HL-60 (cell line): ENCODE measurements at regions not wholly inside any gene's neighbourhood (a gene's known extent, or its start where the extent isn't known, plus 50 kb on each side); places are given as distances from the start of the nearest gene placed in this dataset.

Experiments used
- GABPA ChIP-seq: IDR thresholded peaks from 2 replicates; pipeline ENCODE4 v1.6.1; 2012; ENCODE audit warnings: low read depth
- POLR2AphosphoS5 ChIP-seq: IDR thresholded peaks from 2 replicates; pipeline ENCODE4 v1.6.1; 2012; ENCODE audit warnings: low read depth
- SPI1 ChIP-seq: IDR thresholded peaks from 2 replicates; pipeline ENCODE4 v1.6.1; 2012; ENCODE audit warnings: low read depth, mild to moderate bottlenecking, borderline replicate concordance
- TF ChIP-seq, protein P1 (sequence below): IDR thresholded peaks from one replicate; pipeline ENCODE4 v1.5.1; 2011; ENCODE audit warnings: low read length, control low read depth, inconsistent platforms; ENCODE audit not compliant: insufficient read depth
- TF ChIP-seq, protein P2 (sequence below): IDR thresholded peaks from 2 replicates; pipeline ENCODE4 v1.6.1; 2012; ENCODE audit warnings: low read depth; ENCODE audit not compliant: insufficient replicate concordance

GRCh38 chr2:2800001-2800400 is 468.9 kb upstream of the MYT1L start:
- TF ChIP-seq, protein P1, sequence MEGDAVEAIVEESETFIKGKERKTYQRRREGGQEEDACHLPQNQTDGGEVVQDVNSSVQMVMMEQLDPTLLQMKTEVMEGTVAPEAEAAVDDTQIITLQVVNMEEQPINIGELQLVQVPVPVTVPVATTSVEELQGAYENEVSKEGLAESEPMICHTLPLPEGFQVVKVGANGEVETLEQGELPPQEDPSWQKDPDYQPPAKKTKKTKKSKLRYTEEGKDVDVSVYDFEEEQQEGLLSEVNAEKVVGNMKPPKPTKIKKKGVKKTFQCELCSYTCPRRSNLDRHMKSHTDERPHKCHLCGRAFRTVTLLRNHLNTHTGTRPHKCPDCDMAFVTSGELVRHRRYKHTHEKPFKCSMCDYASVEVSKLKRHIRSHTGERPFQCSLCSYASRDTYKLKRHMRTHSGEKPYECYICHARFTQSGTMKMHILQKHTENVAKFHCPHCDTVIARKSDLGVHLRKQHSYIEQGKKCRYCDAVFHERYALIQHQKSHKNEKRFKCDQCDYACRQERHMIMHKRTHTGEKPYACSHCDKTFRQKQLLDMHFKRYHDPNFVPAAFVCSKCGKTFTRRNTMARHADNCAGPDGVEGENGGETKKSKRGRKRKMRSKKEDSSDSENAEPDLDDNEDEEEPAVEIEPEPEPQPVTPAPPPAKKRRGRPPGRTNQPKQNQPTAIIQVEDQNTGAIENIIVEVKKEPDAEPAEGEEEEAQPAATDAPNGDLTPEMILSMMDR = no peak
- TF ChIP-seq, protein P2, sequence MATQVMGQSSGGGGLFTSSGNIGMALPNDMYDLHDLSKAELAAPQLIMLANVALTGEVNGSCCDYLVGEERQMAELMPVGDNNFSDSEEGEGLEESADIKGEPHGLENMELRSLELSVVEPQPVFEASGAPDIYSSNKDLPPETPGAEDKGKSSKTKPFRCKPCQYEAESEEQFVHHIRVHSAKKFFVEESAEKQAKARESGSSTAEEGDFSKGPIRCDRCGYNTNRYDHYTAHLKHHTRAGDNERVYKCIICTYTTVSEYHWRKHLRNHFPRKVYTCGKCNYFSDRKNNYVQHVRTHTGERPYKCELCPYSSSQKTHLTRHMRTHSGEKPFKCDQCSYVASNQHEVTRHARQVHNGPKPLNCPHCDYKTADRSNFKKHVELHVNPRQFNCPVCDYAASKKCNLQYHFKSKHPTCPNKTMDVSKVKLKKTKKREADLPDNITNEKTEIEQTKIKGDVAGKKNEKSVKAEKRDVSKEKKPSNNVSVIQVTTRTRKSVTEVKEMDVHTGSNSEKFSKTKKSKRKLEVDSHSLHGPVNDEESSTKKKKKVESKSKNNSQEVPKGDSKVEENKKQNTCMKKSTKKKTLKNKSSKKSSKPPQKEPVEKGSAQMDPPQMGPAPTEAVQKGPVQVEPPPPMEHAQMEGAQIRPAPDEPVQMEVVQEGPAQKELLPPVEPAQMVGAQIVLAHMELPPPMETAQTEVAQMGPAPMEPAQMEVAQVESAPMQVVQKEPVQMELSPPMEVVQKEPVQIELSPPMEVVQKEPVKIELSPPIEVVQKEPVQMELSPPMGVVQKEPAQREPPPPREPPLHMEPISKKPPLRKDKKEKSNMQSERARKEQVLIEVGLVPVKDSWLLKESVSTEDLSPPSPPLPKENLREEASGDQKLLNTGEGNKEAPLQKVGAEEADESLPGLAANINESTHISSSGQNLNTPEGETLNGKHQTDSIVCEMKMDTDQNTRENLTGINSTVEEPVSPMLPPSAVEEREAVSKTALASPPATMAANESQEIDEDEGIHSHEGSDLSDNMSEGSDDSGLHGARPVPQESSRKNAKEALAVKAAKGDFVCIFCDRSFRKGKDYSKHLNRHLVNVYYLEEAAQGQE = no peak
- TF ChIP-seq GABPA = no peak
- TF ChIP-seq POLR2AphosphoS5 = no peak
- no peak for TF ChIP-seq SPI1
